ENCODE measurements at regions not wholly inside any gene's neighbourhood (a gene's known extent, or its start where the extent isn't known, plus 50 kb on each side); places are given as distances from the start of the nearest gene placed in this dataset.
A peak's percentile ranks its signal among the peaks of the same experiment; 100 is the strongest.

DNA sequence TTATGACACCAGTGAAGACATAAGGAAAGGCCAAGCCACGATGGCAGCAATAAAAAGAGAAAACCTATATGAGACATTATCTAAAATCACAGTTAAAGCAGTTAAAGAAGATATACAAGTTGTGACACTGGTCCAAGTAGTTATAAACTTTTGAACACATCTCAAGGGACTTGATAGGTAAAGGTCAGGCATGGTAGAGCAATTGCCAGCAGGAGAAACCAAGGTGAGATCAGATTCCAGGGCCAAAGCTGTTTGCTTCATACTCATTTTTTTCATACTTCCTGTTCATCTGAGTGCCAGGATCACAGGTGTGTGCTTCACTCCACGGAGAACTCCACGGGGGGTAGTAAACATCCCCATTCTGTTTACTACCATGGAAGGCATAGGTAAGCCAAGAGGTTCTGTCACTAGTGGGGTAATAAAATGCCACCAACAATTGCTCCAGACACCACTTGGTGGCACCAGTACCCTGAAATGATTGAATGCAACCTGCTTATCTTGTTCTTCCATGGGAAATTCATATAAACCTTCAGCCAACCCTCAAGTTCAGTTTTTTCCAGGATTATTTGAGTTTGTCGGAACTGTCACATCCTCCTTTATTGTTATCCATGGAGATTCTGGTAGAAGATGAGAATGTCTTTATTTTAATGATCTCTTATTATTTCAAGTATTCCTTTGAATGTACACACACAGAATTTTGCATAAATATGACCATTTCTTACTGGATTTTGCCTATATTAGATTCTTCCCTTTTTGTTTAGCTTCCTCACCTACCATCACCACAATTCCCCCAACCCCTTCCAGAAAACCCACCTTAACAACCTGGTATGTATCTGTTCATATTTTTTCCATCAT lies 59.2 kb upstream of the TSPAN8 start:
- DNase-seq (ENCODE audit: low spot score), result peak; percentile 15
- Histone ChIP-seq H3K4me2 (ENCODE audit: low read length) (no peak overlapping the region), H2AFZ (ENCODE audit: low read length) (no peak overlapping the region), H3K4me3 (ENCODE audit: low read depth, low read length, poor library complexity, severe bottlenecking) (no peak overlapping the region), H3K9me3 (ENCODE audit: low read length) (no peaks in the 10 kb centered on the region; the same call in 1 of the 2 replicates), H3K36me3 (ENCODE audit: insufficient read depth, low read length) (no peaks in the 10 kb centered on the region), H4K20me1 (ENCODE audit: insufficient read depth, low read length) (no peaks in the 10 kb centered on the region), H3K79me2 (ENCODE audit: insufficient read depth, low read depth, low read length) (no peaks in the 10 kb centered on the region), H3K9me2 (ENCODE audit: insufficient read depth, low read length) (no peaks in the 10 kb centered on the region), H3K27ac (ENCODE audit: low read depth, low read length, poor library complexity, severe bottlenecking) (no peak overlapping the region), H3K4me1 (ENCODE audit: insufficient read depth, low read length, poor library complexity, severe bottlenecking) (no peaks in the 10 kb centered on the region)
- CTCF ChIA-PET (ENCODE audit: unreplicated experiment), result no interaction called here
- intact Hi-C loops (cut with micrococcal nuclease; ENCODE audit: unreplicated experiment), result no loop called here
- POLR2A ChIA-PET, result no interaction called here
- BruUV-seq (replicated peaks), result no TSS peak
- TF ChIP-seq, protein P1, sequence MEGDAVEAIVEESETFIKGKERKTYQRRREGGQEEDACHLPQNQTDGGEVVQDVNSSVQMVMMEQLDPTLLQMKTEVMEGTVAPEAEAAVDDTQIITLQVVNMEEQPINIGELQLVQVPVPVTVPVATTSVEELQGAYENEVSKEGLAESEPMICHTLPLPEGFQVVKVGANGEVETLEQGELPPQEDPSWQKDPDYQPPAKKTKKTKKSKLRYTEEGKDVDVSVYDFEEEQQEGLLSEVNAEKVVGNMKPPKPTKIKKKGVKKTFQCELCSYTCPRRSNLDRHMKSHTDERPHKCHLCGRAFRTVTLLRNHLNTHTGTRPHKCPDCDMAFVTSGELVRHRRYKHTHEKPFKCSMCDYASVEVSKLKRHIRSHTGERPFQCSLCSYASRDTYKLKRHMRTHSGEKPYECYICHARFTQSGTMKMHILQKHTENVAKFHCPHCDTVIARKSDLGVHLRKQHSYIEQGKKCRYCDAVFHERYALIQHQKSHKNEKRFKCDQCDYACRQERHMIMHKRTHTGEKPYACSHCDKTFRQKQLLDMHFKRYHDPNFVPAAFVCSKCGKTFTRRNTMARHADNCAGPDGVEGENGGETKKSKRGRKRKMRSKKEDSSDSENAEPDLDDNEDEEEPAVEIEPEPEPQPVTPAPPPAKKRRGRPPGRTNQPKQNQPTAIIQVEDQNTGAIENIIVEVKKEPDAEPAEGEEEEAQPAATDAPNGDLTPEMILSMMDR (conservative IDR thresholded peaks at IDR 0.05; ENCODE audit: low read length), result peak; percentile 73
- no peak for TF ChIP-seq EZH2phosphoT487 (IDR thresholded peaks at IDR 0.05; ENCODE audit: borderline replicate concordance, low read depth, low read length)

GRCh38 chr12:71214511-71215285 lies 56.9 kb upstream of the TSPAN8 start:
- TF ChIP-seq, protein P1 (conservative IDR thresholded peaks at IDR 0.05; ENCODE audit: low read length), result no peak
- no peak for TF ChIP-seq EZH2phosphoT487 (IDR thresholded peaks at IDR 0.05; ENCODE audit: borderline replicate concordance, low read depth, low read length)
- POLR2A ChIA-PET, result no interaction called here
- H2AFZ ChIP-seq (ENCODE audit: low read length), result no peak overlapping the region
- no peaks in the 10 kb centered on the region for H4K20me1 ChIP-seq (ENCODE audit: insufficient read depth, low read length)
- no peak overlapping the region for H3K4me2 ChIP-seq (ENCODE audit: low read length)
- H3K9me3 ChIP-seq (ENCODE audit: low read length), result no peaks in the 10 kb centered on the region; the same call in 1 of the 2 replicates
- H3K27ac ChIP-seq (ENCODE audit: low read depth, low read length, poor library complexity, severe bottlenecking), result no peak overlapping the region
- no peak overlapping the region for H3K4me3 ChIP-seq (ENCODE audit: low read depth, low read length, poor library complexity, severe bottlenecking)
- no peaks in the 10 kb centered on the region for H3K4me1 ChIP-seq (ENCODE audit: insufficient read depth, low read length, poor library complexity, severe bottlenecking)
- BruUV-seq (replicated peaks), result no TSS peak
- intact Hi-C loops (cut with micrococcal nuclease; ENCODE audit: unreplicated experiment), result no loop called here
- no peaks in the 10 kb centered on the region for H3K9me2 ChIP-seq (ENCODE audit: insufficient read depth, low read length)
- H3K79me2 ChIP-seq (ENCODE audit: insufficient read depth, low read depth, low read length), result no peaks in the 10 kb centered on the region
- no peaks in the 10 kb centered on the region for H3K36me3 ChIP-seq (ENCODE audit: insufficient read depth, low read length)
- no peak for DNase-seq (ENCODE audit: low spot score)
- CTCF ChIA-PET (ENCODE audit: unreplicated experiment), result no interaction called here
